NB4 (cell line): ENCODE measurements at regions not wholly inside any gene's neighbourhood (a gene's known extent, or its start where the extent isn't known, plus 50 kb on each side); places are given as distances from the start of the nearest gene placed in this dataset.

Experiments
- DNase-seq: peaks from one replicate; pipeline ENCODE4 v3.0.0; 2010; ENCODE audit warnings: low read depth
- H3K4me3 ChIP-seq: one replicate; pipeline ENCODE4 v1.5.1; 2011; ENCODE audit warnings: mild to moderate bottlenecking, low read depth, low read length, moderate library complexity
- CTCF ChIP-seq: IDR thresholded peaks from one replicate; pipeline ENCODE4 v1.5.1; 2012; ENCODE audit warnings: low read depth, low read length
- MYC ChIP-seq: IDR thresholded peaks from 2 replicates; pipeline ENCODE4 v1.6.1; 2011; ENCODE audit warnings: low read depth, low read length
- POLR2A ChIP-seq: IDR thresholded peaks from 2 replicates; pipeline ENCODE4 v1.6.1; 2011; ENCODE audit warnings: mild to moderate bottlenecking; ENCODE audit not compliant: insufficient read length; ENCODE audit errors: extremely low read depth
- TF ChIP-seq, protein P1 (sequence below): IDR thresholded peaks from 2 replicates; pipeline ENCODE4 v1.6.1; 2011; ENCODE audit warnings: low read depth, low read length

DNA sequence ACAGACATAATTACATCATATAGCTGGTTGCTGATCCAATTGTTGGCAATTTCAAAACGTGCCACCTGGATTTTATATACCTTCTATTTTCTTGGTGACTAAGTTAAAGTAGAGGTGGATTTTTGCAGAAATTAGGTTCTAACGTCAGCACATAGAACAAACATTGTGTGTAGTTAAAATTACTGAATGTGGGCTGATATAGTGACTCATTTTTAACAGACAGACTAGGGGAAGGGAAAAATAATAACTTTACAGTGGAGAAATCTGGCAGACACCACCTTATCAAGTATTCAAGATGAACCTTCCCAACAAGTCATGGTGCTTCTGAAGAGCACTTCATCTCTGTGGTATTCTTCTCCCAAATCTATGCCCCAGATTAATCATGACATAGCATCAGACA, 134.5 kb downstream of the UCHL1 start:
- no peak overlapping the region for H3K4me3 ChIP-seq
- TF ChIP-seq MYC = no peak
- TF ChIP-seq CTCF = no peak
- TF ChIP-seq POLR2A = no peak
- TF ChIP-seq, protein P1, sequence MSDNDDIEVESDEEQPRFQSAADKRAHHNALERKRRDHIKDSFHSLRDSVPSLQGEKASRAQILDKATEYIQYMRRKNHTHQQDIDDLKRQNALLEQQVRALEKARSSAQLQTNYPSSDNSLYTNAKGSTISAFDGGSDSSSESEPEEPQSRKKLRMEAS = no peak
- DNase-seq = no peak

GRCh38 chr4:41394481-41394894, 137.8 kb downstream of the UCHL1 start:
- no peak for TF ChIP-seq POLR2A
- TF ChIP-seq CTCF = no peak
- no peak for TF ChIP-seq MYC
- TF ChIP-seq, protein P1 = no peak
- H3K4me3 ChIP-seq = no peak overlapping the region
- DNase-seq = no peak

GRCh38 chr4:41396214-41396613, 139.5 kb downstream of the UCHL1 start:
- H3K4me3 ChIP-seq = no peak overlapping the region
- no peak for TF ChIP-seq MYC
- no peak for TF ChIP-seq POLR2A
- TF ChIP-seq, protein P1 = no peak
- no peak for DNase-seq

GRCh38 chr4:41396869-41397268, 140.1 kb downstream of the UCHL1 start:
- H3K4me3 ChIP-seq = no peak overlapping the region
- no peak for TF ChIP-seq MYC
- TF ChIP-seq POLR2A = no peak
- TF ChIP-seq, protein P1 = no peak
- no peak for TF ChIP-seq CTCF
- DNase-seq = no peak

- DNase-seq = no peak
- H3K4me3 ChIP-seq = no peak overlapping the region
- no peak for TF ChIP-seq CTCF
- TF ChIP-seq, protein P1 = no peak
- TF ChIP-seq POLR2A = no peak
- no peak for TF ChIP-seq MYC
These were observed 138.7 kb upstream of the LIMCH1 start for GRCh38 chr4:41399231-41399630.

- no peak for TF ChIP-seq MYC
- TF ChIP-seq, protein P1 = no peak
- no peak for TF ChIP-seq POLR2A
- DNase-seq = no peak
- no peak overlapping the region for H3K4me3 ChIP-seq
These were observed 137.7 kb upstream of the LIMCH1 start for GRCh38 chr4:41400296-41400695.

- no peak overlapping the region for H3K4me3 ChIP-seq
- TF ChIP-seq POLR2A (no peak), CTCF (no peak), MYC (no peak)
- TF ChIP-seq, protein P1 = no peak
- no peak for DNase-seq
These were observed 132.4 kb upstream of the LIMCH1 start for GRCh38 chr4:41405464-41406112.
